PC-9 (cell line): ENCODE measurements at regions not wholly inside any gene's neighbourhood (a gene's known extent, or its start where the extent isn't known, plus 50 kb on each side); places are given as distances from the start of the nearest gene placed in this dataset.
"Not testable (repeated sequence)": the region's sequence is repeated elsewhere in the genome, so short reads cannot be mapped to it uniquely, and the experiment has no call there.

Source experiments
- BruUV-seq: library from RNA; stranded (reverse); fragments of 400-500 nt; replicated peaks from 2 replicates; lab custom pipeline; 2021; lab: Mats Ljungman, UMichigan
- CTCF ChIA-PET: fragments of 300-600 bp; sonication (Branson Sonifier 250); formaldehyde crosslinking; loops from one replicate; lab custom pipeline; 2022; ENCODE audit warnings: antibody characterized with exemption; lab: Charles Lee
- POLR2A ChIA-PET: fragments of 300-600 bp; sonication (Branson Sonifier 250); formaldehyde crosslinking; loops from one replicate; lab custom pipeline; 2022; ENCODE audit warnings: antibody characterized with exemption; ENCODE audit not compliant: unreplicated experiment; lab: Charles Lee
- DNase-seq, 2 experiments: peaks; one replicate each; pipeline versions ENCODE4 v3.0.0 to v3.0.0-alpha.2; 2015 to 2022; ENCODE audit warnings: mixed read lengths in 1 of 2
- H2AFZ ChIP-seq: fragments of 200-600 bp; sonication (generic); 2 replicates; pipeline ENCODE4 v1.8.1; 2017; ENCODE audit warnings: antibody characterized with exemption
- H3F3A ChIP-seq: fragments of 200-600 bp; sonication (generic); 2 replicates; pipeline ENCODE4 v1.8.1; 2017; ENCODE audit warnings: antibody characterized with exemption, mild to moderate bottlenecking, low read depth; ENCODE audit not compliant: insufficient read depth
- H3K27ac ChIP-seq: fragments of 200-600 bp; sonication (generic); 2 replicates; pipeline ENCODE4 v1.6.1; 2016; ENCODE audit warnings: mixed run types
- H3K27me3 ChIP-seq: fragments of 200-600 bp; sonication (generic); 2 replicates; pipeline ENCODE4 v1.6.1; 2016; ENCODE audit warnings: low read depth, mixed run types; ENCODE audit not compliant: insufficient read depth
- H3K36me3 ChIP-seq: fragments of 200-600 bp; sonication (generic); 2 replicates; pipeline ENCODE4 v1.6.1; 2016; ENCODE audit warnings: low read depth, mixed run types
- H3K4me1 ChIP-seq: fragments of 200-600 bp; sonication (generic); replicated peaks from 2 replicates; pipeline ENCODE4 v1.6.1; 2016; ENCODE audit warnings: mixed run types; ENCODE audit not compliant: insufficient read depth
- H3K4me2 ChIP-seq: fragments of 200-600 bp; sonication (generic); 2 replicates; pipeline ENCODE4 v1.6.1; 2017; ENCODE audit warnings: mixed run types
- H3K4me3 ChIP-seq: fragments of 200-600 bp; sonication (generic); 2 replicates; pipeline ENCODE4 v1.6.1; 2016; ENCODE audit warnings: mixed run types
- H3K79me2 ChIP-seq: fragments of 200-600 bp; sonication (generic); 2 replicates; pipeline ENCODE4 v1.6.1; 2017; ENCODE audit warnings: low read depth, mixed run types
- H3K9me2 ChIP-seq: fragments of 200-600 bp; sonication (generic); 2 replicates; pipeline ENCODE4 v1.8.1; 2017; ENCODE audit warnings: mild to moderate bottlenecking; ENCODE audit not compliant: insufficient read depth
- H3K9me3 ChIP-seq: fragments of 200-600 bp; sonication (generic); 2 replicates; pipeline ENCODE4 v1.8.1; 2016; ENCODE audit warnings: low read depth; ENCODE audit not compliant: insufficient read depth
- H4K20me1 ChIP-seq: fragments of 200-600 bp; sonication (generic); 2 replicates; pipeline ENCODE4 v1.8.1; 2017; ENCODE audit not compliant: insufficient read depth
- EZH2 ChIP-seq: fragments of 200-600 bp; sonication (generic); IDR thresholded peaks from 2 replicates; pipeline ENCODE4 v1.8.0; 2017; ENCODE audit warnings: antibody characterized with exemption, low read depth
- intact Hi-C: fragments of 100-400 bp; cut with micrococcal nuclease; formaldehyde crosslinking; loops from one replicate; pipeline ENCODE4 v1.10.0; 2022; ENCODE audit not compliant: unreplicated experiment
- TF ChIP-seq, protein P1 (sequence below): fragments of 200-600 bp; sonication (generic); conservative IDR thresholded peaks from 2 replicates; pipeline ENCODE4 v1.6.1; 2017; ENCODE audit warnings: mixed run types, antibody characterized with exemption, mild to moderate bottlenecking, moderate library complexity

- H3K27ac ChIP-seq = no peak overlapping the region
- H3K27me3 ChIP-seq = no peaks in the 10 kb centered on the region
- H3K36me3 ChIP-seq = no peaks in the 10 kb centered on the region
- no peaks in the 10 kb centered on the region for H3K9me2 ChIP-seq
- no TSS peak for BruUV-seq
- H3K4me2 ChIP-seq = no peak overlapping the region
- H3K9me3 ChIP-seq = no peaks in the 10 kb centered on the region
- TF ChIP-seq EZH2 = no peak
- TF ChIP-seq, protein P1, sequence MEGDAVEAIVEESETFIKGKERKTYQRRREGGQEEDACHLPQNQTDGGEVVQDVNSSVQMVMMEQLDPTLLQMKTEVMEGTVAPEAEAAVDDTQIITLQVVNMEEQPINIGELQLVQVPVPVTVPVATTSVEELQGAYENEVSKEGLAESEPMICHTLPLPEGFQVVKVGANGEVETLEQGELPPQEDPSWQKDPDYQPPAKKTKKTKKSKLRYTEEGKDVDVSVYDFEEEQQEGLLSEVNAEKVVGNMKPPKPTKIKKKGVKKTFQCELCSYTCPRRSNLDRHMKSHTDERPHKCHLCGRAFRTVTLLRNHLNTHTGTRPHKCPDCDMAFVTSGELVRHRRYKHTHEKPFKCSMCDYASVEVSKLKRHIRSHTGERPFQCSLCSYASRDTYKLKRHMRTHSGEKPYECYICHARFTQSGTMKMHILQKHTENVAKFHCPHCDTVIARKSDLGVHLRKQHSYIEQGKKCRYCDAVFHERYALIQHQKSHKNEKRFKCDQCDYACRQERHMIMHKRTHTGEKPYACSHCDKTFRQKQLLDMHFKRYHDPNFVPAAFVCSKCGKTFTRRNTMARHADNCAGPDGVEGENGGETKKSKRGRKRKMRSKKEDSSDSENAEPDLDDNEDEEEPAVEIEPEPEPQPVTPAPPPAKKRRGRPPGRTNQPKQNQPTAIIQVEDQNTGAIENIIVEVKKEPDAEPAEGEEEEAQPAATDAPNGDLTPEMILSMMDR = no peak
- no peaks in the 10 kb centered on the region for H3K4me1 ChIP-seq
- CTCF ChIA-PET = no interaction called here
- intact Hi-C loops = no loop called here
- no peak overlapping the region for H3K4me3 ChIP-seq
- no peaks in the 10 kb centered on the region for H4K20me1 ChIP-seq
- H3F3A ChIP-seq = no peaks in the 10 kb centered on the region
- H3K79me2 ChIP-seq = no peaks in the 10 kb centered on the region
- DNase-seq = no peak
- H2AFZ ChIP-seq = no peak overlapping the region
- POLR2A ChIA-PET = no interaction called here
Observed at GRCh38 chrX:63013549-63013948, 337.6 kb downstream of the SPIN4 start.

- Histone ChIP-seq H3K4me1 (no peaks in the 10 kb centered on the region), H3K36me3 (no peaks in the 10 kb centered on the region), H4K20me1 (no peaks in the 10 kb centered on the region), H3F3A (no peaks in the 10 kb centered on the region), H3K9me2 (no peaks in the 10 kb centered on the region), H3K4me2 (no peak overlapping the region), H3K27me3 (no peaks in the 10 kb centered on the region), H3K27ac (no peak overlapping the region), H2AFZ (no peak overlapping the region), H3K9me3 (no peaks in the 10 kb centered on the region), H3K4me3 (no peak overlapping the region), H3K79me2 (no peaks in the 10 kb centered on the region)
- POLR2A ChIA-PET = no interaction called here
- no TSS peak for BruUV-seq
- no peak for DNase-seq
- CTCF ChIA-PET = interaction anchor here (0.6 kb wide), 1 partner anchor 32 kb away, joined by 7 read pairs; no protein-coding TSS in a partner anchor
- intact Hi-C loops = no loop called here
- no peak for TF ChIP-seq EZH2
- TF ChIP-seq, protein P1 = peak; percentile 45
Observed at GRCh38 chrX:63012574-63012973, 338.6 kb downstream of the SPIN4 start.

DNA sequence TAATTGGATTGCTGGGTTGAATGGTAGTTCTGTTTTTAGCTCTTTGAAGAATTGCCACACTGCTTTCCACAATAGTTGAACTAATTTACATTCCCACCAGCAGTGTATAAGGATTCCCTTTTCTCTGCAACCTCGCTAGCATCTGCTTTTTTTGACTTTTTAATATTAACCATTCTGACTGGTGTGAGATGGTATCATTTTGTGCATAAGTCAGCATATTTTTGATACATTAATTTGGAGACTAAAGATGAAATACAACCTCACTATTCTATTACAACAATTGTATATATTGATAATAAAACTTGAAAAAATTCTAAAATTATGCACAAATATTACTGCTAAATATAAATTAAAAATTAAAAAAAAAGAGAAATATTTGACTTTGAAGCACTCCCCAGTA, 350.9 kb downstream of the SPIN4 start:
- H3K4me3 ChIP-seq, H3K4me1 ChIP-seq, H3F3A ChIP-seq, H2AFZ ChIP-seq, POLR2A ChIA-PET, H3K27ac ChIP-seq, intact Hi-C loops, H3K27me3 ChIP-seq, H3K4me2 ChIP-seq, H4K20me1 ChIP-seq, H3K9me2 ChIP-seq, H3K36me3 ChIP-seq, H3K9me3 ChIP-seq, BruUV-seq, DNase-seq, H3K79me2 ChIP-seq, CTCF ChIA-PET: not testable (repeated sequence)
